PC-9 (cell line): ENCODE measurements at regions not wholly inside any gene's neighbourhood (a gene's known extent, or its start where the extent isn't known, plus 50 kb on each side); places are given as distances from the start of the nearest gene placed in this dataset.

Source experiments
- BruUV-seq: library from RNA; stranded (reverse); fragments of 400-500 nt; replicated peaks from 2 replicates; lab custom pipeline; 2021; lab: Mats Ljungman, UMichigan
- CTCF ChIA-PET: fragments of 300-600 bp; sonication (Branson Sonifier 250); formaldehyde crosslinking; loops from one replicate; lab custom pipeline; 2022; ENCODE audit warnings: antibody characterized with exemption; lab: Charles Lee
- POLR2A ChIA-PET: fragments of 300-600 bp; sonication (Branson Sonifier 250); formaldehyde crosslinking; loops from one replicate; lab custom pipeline; 2022; ENCODE audit warnings: antibody characterized with exemption; ENCODE audit not compliant: unreplicated experiment; lab: Charles Lee
- DNase-seq, 2 experiments: peaks; one replicate each; pipeline versions ENCODE4 v3.0.0 to v3.0.0-alpha.2; 2015 to 2022; ENCODE audit warnings: mixed read lengths in 1 of 2
- H2AFZ ChIP-seq: fragments of 200-600 bp; sonication (generic); 2 replicates; pipeline ENCODE4 v1.8.1; 2017; ENCODE audit warnings: antibody characterized with exemption
- H3F3A ChIP-seq: fragments of 200-600 bp; sonication (generic); 2 replicates; pipeline ENCODE4 v1.8.1; 2017; ENCODE audit warnings: antibody characterized with exemption, mild to moderate bottlenecking, low read depth; ENCODE audit not compliant: insufficient read depth
- H3K27ac ChIP-seq: fragments of 200-600 bp; sonication (generic); 2 replicates; pipeline ENCODE4 v1.6.1; 2016; ENCODE audit warnings: mixed run types
- H3K27me3 ChIP-seq: fragments of 200-600 bp; sonication (generic); 2 replicates; pipeline ENCODE4 v1.6.1; 2016; ENCODE audit warnings: low read depth, mixed run types; ENCODE audit not compliant: insufficient read depth
- H3K36me3 ChIP-seq: fragments of 200-600 bp; sonication (generic); 2 replicates; pipeline ENCODE4 v1.6.1; 2016; ENCODE audit warnings: low read depth, mixed run types
- H3K4me1 ChIP-seq: fragments of 200-600 bp; sonication (generic); replicated peaks from 2 replicates; pipeline ENCODE4 v1.6.1; 2016; ENCODE audit warnings: mixed run types; ENCODE audit not compliant: insufficient read depth
- H3K4me2 ChIP-seq: fragments of 200-600 bp; sonication (generic); 2 replicates; pipeline ENCODE4 v1.6.1; 2017; ENCODE audit warnings: mixed run types
- H3K4me3 ChIP-seq: fragments of 200-600 bp; sonication (generic); 2 replicates; pipeline ENCODE4 v1.6.1; 2016; ENCODE audit warnings: mixed run types
- H3K79me2 ChIP-seq: fragments of 200-600 bp; sonication (generic); 2 replicates; pipeline ENCODE4 v1.6.1; 2017; ENCODE audit warnings: low read depth, mixed run types
- H3K9me2 ChIP-seq: fragments of 200-600 bp; sonication (generic); 2 replicates; pipeline ENCODE4 v1.8.1; 2017; ENCODE audit warnings: mild to moderate bottlenecking; ENCODE audit not compliant: insufficient read depth
- H3K9me3 ChIP-seq: fragments of 200-600 bp; sonication (generic); 2 replicates; pipeline ENCODE4 v1.8.1; 2016; ENCODE audit warnings: low read depth; ENCODE audit not compliant: insufficient read depth
- H4K20me1 ChIP-seq: fragments of 200-600 bp; sonication (generic); 2 replicates; pipeline ENCODE4 v1.8.1; 2017; ENCODE audit not compliant: insufficient read depth
- CTCF ChIP-seq: fragments of 200-600 bp; sonication (generic); conservative IDR thresholded peaks from 2 replicates; pipeline ENCODE4 v1.6.1; 2017; ENCODE audit warnings: mixed run types, antibody characterized with exemption, mild to moderate bottlenecking, moderate library complexity
- EZH2 ChIP-seq: fragments of 200-600 bp; sonication (generic); IDR thresholded peaks from 2 replicates; pipeline ENCODE4 v1.8.0; 2017; ENCODE audit warnings: antibody characterized with exemption, low read depth
- intact Hi-C: fragments of 100-400 bp; cut with micrococcal nuclease; formaldehyde crosslinking; loops from one replicate; pipeline ENCODE4 v1.10.0; 2022; ENCODE audit not compliant: unreplicated experiment

GRCh38 chrX:76279007-76279406, 106.1 kb downstream of the PBDC1 start:
- Histone ChIP-seq H3K4me2 (no peak overlapping the region), H3F3A (no peaks in the 10 kb centered on the region), H3K9me3 (no peaks in the 10 kb centered on the region), H3K79me2 (no peaks in the 10 kb centered on the region), H3K4me3 (no peak overlapping the region), H3K36me3 (no peaks in the 10 kb centered on the region), H3K27ac (no peak overlapping the region), H2AFZ (no peak overlapping the region), H3K9me2 (no peaks in the 10 kb centered on the region), H3K27me3 (no peaks in the 10 kb centered on the region), H4K20me1 (no peaks in the 10 kb centered on the region), H3K4me1 (no peaks in the 10 kb centered on the region)
- peak in 1 of 2 experiments; percentile 31 for DNase-seq
- BruUV-seq = no TSS peak
- intact Hi-C loops = loop anchor here (2.0 kb wide), 1 partner anchor 176 kb away; no protein-coding TSS in a partner anchor
- ChIA-PET POLR2A (no interaction called here), CTCF (interaction anchor here (0.6 to 1.0 kb wide), 2 partner anchors 175 to 410 kb away, joined by 4 read pairs; no protein-coding TSS in a partner anchor)
- TF ChIP-seq CTCF (peak; percentile 71), EZH2 (no peak)
